T-helper 17 cell (primary cell): ENCODE measurements at regions not wholly inside any gene's neighbourhood (a gene's known extent, or its start where the extent isn't known, plus 50 kb on each side); places are given as distances from the start of the nearest gene placed in this dataset.
"Not testable (repeated sequence)": the region's sequence is repeated elsewhere in the genome, so short reads cannot be mapped to it uniquely, and the experiment has no call there.

Source experiments
- ATAC-seq: fragments of 150-1000 bp; cut with Tn5 transposase; 2 replicates; pipeline ENCODE4 v1.10.0; 2021; ENCODE audit warnings: mild to moderate bottlenecking, moderate library complexity
- DNase-seq, 3 donors: peaks; one replicate each; pipeline versions ENCODE4 v3.0.0 to v3.0.0-alpha.2; 2020 to 2021
- H3K9me3 ChIP-seq: one replicate; pipeline ENCODE4 v1.7.0; 2013; ENCODE audit warnings: low read length, mild to moderate bottlenecking; ENCODE audit not compliant: control insufficient read depth, poor library complexity, severe bottlenecking
- H3K27ac Mint-ChIP-seq: one replicate; pipeline ENCODE4 v1.8.0; 2022; ENCODE audit warnings: mild to moderate bottlenecking, moderate library complexity, mixed read lengths
- H3K27me3 Mint-ChIP-seq: one replicate; pipeline ENCODE4 v1.8.0; 2022; ENCODE audit warnings: mixed read lengths
- H3K36me3 Mint-ChIP-seq: one replicate; pipeline ENCODE4 v1.8.0; 2022; ENCODE audit warnings: low read depth, mixed read lengths
- H3K4me1 Mint-ChIP-seq: one replicate; pipeline ENCODE4 v1.8.0; 2022; ENCODE audit warnings: mild to moderate bottlenecking, mixed read lengths
- H3K4me3 Mint-ChIP-seq: one replicate; pipeline ENCODE4 v1.8.0; 2022; ENCODE audit warnings: mild to moderate bottlenecking, moderate library complexity, mixed read lengths

GRCh38 chr10:38209332-38209731 lies 115.2 kb downstream of the ZNF37A start:
- H3K27ac Mint-ChIP-seq = no peak overlapping the region
- no peak overlapping the region for H3K4me3 Mint-ChIP-seq
- DNase-seq (no peak), ATAC-seq (no peak)
- H3K9me3 ChIP-seq = no peaks in the 10 kb centered on the region
- H3K36me3 Mint-ChIP-seq = no peaks in the 10 kb centered on the region
- H3K27me3 Mint-ChIP-seq = no peaks in the 10 kb centered on the region
- H3K4me1 Mint-ChIP-seq = no peaks in the 10 kb centered on the region

- H3K36me3 Mint-ChIP-seq, ATAC-seq, H3K27me3 Mint-ChIP-seq, H3K9me3 ChIP-seq, DNase-seq, H3K27ac Mint-ChIP-seq, H3K4me1 Mint-ChIP-seq, H3K4me3 Mint-ChIP-seq: not testable (repeated sequence)
These were observed 115.6 kb downstream of the ZNF37A start for GRCh38 chr10:38209748-38210147.

GRCh38 chr10:38212460-38212859 lies 118.3 kb downstream of the ZNF37A start:
- Mint-ChIP-seq H3K4me1 (no peaks in the 10 kb centered on the region), H3K4me3 (no peak overlapping the region), H3K27me3 (no peaks in the 10 kb centered on the region), H3K27ac (no peak overlapping the region), H3K36me3 (no peaks in the 10 kb centered on the region)
- no peaks in the 10 kb centered on the region for H3K9me3 ChIP-seq
- DNase-seq (no peak), ATAC-seq (no peak)

GRCh38 chr10:38226385-38226784 lies 132.2 kb downstream of the ZNF37A start:
- DNase-seq (no peak), ATAC-seq (no peak)
- H3K36me3 Mint-ChIP-seq = no peaks in the 10 kb centered on the region
- H3K9me3 ChIP-seq = no peaks in the 10 kb centered on the region
- no peak overlapping the region for H3K4me3 Mint-ChIP-seq
- no peak overlapping the region for H3K27ac Mint-ChIP-seq
- H3K4me1 Mint-ChIP-seq = no peaks in the 10 kb centered on the region
- no peaks in the 10 kb centered on the region for H3K27me3 Mint-ChIP-seq

- no peaks in the 10 kb centered on the region for H3K4me1 Mint-ChIP-seq
- H3K27me3 Mint-ChIP-seq = no peaks in the 10 kb centered on the region
- H3K27ac Mint-ChIP-seq = no peak overlapping the region
- no peak for DNase-seq
- H3K36me3 Mint-ChIP-seq = no peaks in the 10 kb centered on the region
- ATAC-seq = no peak
- no peak overlapping the region for H3K4me3 Mint-ChIP-seq
- H3K9me3 ChIP-seq = no peaks in the 10 kb centered on the region
These were observed 134.3 kb downstream of the ZNF37A start for GRCh38 chr10:38228394-38228793.

- DNase-seq, H3K4me3 Mint-ChIP-seq, H3K9me3 ChIP-seq, H3K27ac Mint-ChIP-seq, ATAC-seq, H3K36me3 Mint-ChIP-seq, H3K4me1 Mint-ChIP-seq, H3K27me3 Mint-ChIP-seq: not testable (repeated sequence)
These were observed 144.3 kb downstream of the ZNF37A start for GRCh38 chr10:38238479-38238878.

- not testable (repeated sequence) for H3K27me3 Mint-ChIP-seq, DNase-seq, H3K4me1 Mint-ChIP-seq, H3K4me3 Mint-ChIP-seq, H3K27ac Mint-ChIP-seq, H3K9me3 ChIP-seq, H3K36me3 Mint-ChIP-seq, ATAC-seq
These were observed 148.0 kb downstream of the ZNF37A start for GRCh38 chr10:38242061-38242649.

- not testable (repeated sequence) for H3K4me1 Mint-ChIP-seq, H3K27me3 Mint-ChIP-seq, H3K36me3 Mint-ChIP-seq, H3K27ac Mint-ChIP-seq, DNase-seq, H3K9me3 ChIP-seq, H3K4me3 Mint-ChIP-seq, ATAC-seq
These were observed 154.0 kb downstream of the ZNF37A start for GRCh38 chr10:38248113-38248512.

GRCh38 chr10:38252551-38252950 lies 158.4 kb downstream of the ZNF37A start:
- not testable (repeated sequence) for ATAC-seq, H3K9me3 ChIP-seq, H3K36me3 Mint-ChIP-seq, H3K4me1 Mint-ChIP-seq, DNase-seq, H3K4me3 Mint-ChIP-seq, H3K27ac Mint-ChIP-seq, H3K27me3 Mint-ChIP-seq

GRCh38 chr10:38267555-38267954 lies 173.4 kb downstream of the ZNF37A start:
- DNase-seq, H3K36me3 Mint-ChIP-seq, ATAC-seq, H3K27ac Mint-ChIP-seq, H3K4me1 Mint-ChIP-seq, H3K9me3 ChIP-seq, H3K4me3 Mint-ChIP-seq, H3K27me3 Mint-ChIP-seq: not testable (repeated sequence)

- DNase-seq = not testable (repeated sequence)
These were observed 176.9 kb downstream of the ZNF37A start for GRCh38 chr10:38271031-38271430.

GRCh38 chr10:38274879-38275278 lies 180.7 kb downstream of the ZNF37A start:
- H3K4me1 Mint-ChIP-seq, ATAC-seq, H3K36me3 Mint-ChIP-seq, DNase-seq, H3K27ac Mint-ChIP-seq, H3K4me3 Mint-ChIP-seq, H3K9me3 ChIP-seq, H3K27me3 Mint-ChIP-seq: not testable (repeated sequence)

More at GRCh38 chr10:38271031-38271430, 176.9 kb downstream of the ZNF37A start:
- not testable (repeated sequence) for H3K4me3 Mint-ChIP-seq, ATAC-seq, H3K27me3 Mint-ChIP-seq, H3K27ac Mint-ChIP-seq, H3K9me3 ChIP-seq, H3K36me3 Mint-ChIP-seq, H3K4me1 Mint-ChIP-seq

GRCh38 chr10:38292560-38292959 lies 198.4 kb downstream of the ZNF37A start:
- H3K36me3 Mint-ChIP-seq, H3K27ac Mint-ChIP-seq, DNase-seq, H3K9me3 ChIP-seq, H3K4me1 Mint-ChIP-seq, H3K27me3 Mint-ChIP-seq, H3K4me3 Mint-ChIP-seq, ATAC-seq: not testable (repeated sequence)

GRCh38 chr10:38310111-38310510 lies 216.0 kb downstream of the ZNF37A start:
- not testable (repeated sequence) for H3K27me3 Mint-ChIP-seq, H3K27ac Mint-ChIP-seq, DNase-seq, H3K36me3 Mint-ChIP-seq, ATAC-seq, H3K4me1 Mint-ChIP-seq, H3K9me3 ChIP-seq, H3K4me3 Mint-ChIP-seq
